DND-41 (cell line): ENCODE measurements at regions not wholly inside any gene's neighbourhood (a gene's known extent, or its start where the extent isn't known, plus 50 kb on each side); places are given as distances from the start of the nearest gene placed in this dataset.

Experiments used
- ATAC-seq: fragments of 200-7000 bp; cut with Tn5 transposase; 3 replicates; pipeline ENCODE4 v1.9.1; 2021; ENCODE audit warnings: low read depth; ENCODE audit not compliant: insufficient read depth
- DNase-seq: peaks from one replicate; pipeline ENCODE4 v3.0.0-alpha.2; 2020
- H2AFZ ChIP-seq: 2 replicates; pipeline ENCODE4 v1.6.0; 2012; ENCODE audit warnings: low read depth, low read length
- H3K27ac ChIP-seq: 2 replicates; pipeline ENCODE4 v1.5.1; 2012; ENCODE audit warnings: low read length, inconsistent platforms
- H3K27me3 ChIP-seq: fragments of 200-600 bp; sonication (generic); 2 replicates; pipeline ENCODE4 v1.6.0; 2012; ENCODE audit warnings: low read length, mild to moderate bottlenecking, inconsistent platforms; ENCODE audit not compliant: insufficient read depth, poor library complexity
- H3K36me3 ChIP-seq: 2 replicates; pipeline ENCODE4 v1.5.1; 2012; ENCODE audit warnings: low read length, inconsistent platforms; ENCODE audit not compliant: insufficient read depth
- H3K4me1 ChIP-seq: 2 replicates; pipeline ENCODE4 v1.5.1; 2012; ENCODE audit warnings: mild to moderate bottlenecking, low read length; ENCODE audit not compliant: insufficient read depth
- H3K4me2 ChIP-seq: 2 replicates; pipeline ENCODE4 v1.6.0; 2012; ENCODE audit warnings: mild to moderate bottlenecking, moderate library complexity, low read length, inconsistent platforms; ENCODE audit not compliant: insufficient read depth
- H3K4me3 ChIP-seq, 2 experiments: fragments of 200-600 bp in 1 of 2; shearing (Covaris generic) in 1 of 2; 2 replicates each; pipeline ENCODE4 v1.5.1; 2012 to 2016; ENCODE audit warnings: inconsistent platforms in 2 of 2, low read length in 2 of 2, mild to moderate bottlenecking in 2 of 2, low read depth in 1 of 2, moderate library complexity in 1 of 2
- H3K79me2 ChIP-seq: 2 replicates; pipeline ENCODE4 v1.6.0; 2012; ENCODE audit warnings: low read length, inconsistent platforms; ENCODE audit not compliant: insufficient read depth
- H3K9ac ChIP-seq: 2 replicates; pipeline ENCODE4 v1.6.0; 2012; ENCODE audit warnings: low read depth, mild to moderate bottlenecking, inconsistent platforms, low read length, moderate library complexity
- H3K9me3 ChIP-seq: 2 replicates; pipeline ENCODE4 v1.5.1; 2012; ENCODE audit warnings: low read length, moderate library complexity, mild to moderate bottlenecking, inconsistent platforms; ENCODE audit not compliant: insufficient read depth, severe bottlenecking
- H4K20me1 ChIP-seq: 2 replicates; pipeline ENCODE4 v1.6.0; 2012; ENCODE audit warnings: low read length; ENCODE audit not compliant: insufficient read depth
- EZH2 ChIP-seq: IDR thresholded peaks from 3 replicates; pipeline ENCODE4 v1.6.1; 2012; ENCODE audit warnings: borderline replicate concordance, low read depth, mild to moderate bottlenecking, moderate library complexity, low read length, inconsistent platforms; ENCODE audit not compliant: severe bottlenecking
- TF ChIP-seq, protein P1 (sequence below): IDR thresholded peaks from 2 replicates; pipeline ENCODE4 v1.5.1; 2012; ENCODE audit warnings: borderline replicate concordance, low read length, moderate library complexity, mild to moderate bottlenecking; ENCODE audit not compliant: poor library complexity, severe bottlenecking; ENCODE audit errors: extremely low read depth

DNA sequence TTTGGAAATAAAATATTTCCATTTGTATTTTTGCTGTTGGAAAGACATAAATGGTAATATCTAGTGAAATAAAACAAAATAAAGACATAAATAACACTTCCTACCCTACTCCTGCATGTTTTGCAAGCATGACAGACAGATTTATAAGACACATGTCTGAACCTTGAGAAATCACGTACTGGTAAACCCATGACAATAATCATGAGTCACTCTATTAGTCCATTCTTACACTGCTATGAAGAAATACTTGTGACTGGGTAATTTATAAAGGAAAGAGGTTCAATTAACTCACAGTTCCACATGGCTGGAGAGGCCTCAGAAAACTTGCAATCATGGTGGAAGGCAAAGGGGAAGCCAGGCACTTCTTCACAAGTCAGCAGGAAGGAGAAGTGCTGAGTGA lies 942.2 kb downstream of the REEP3 start:
- Histone ChIP-seq H2AFZ (no peak overlapping the region), H3K36me3 (no peaks in the 10 kb centered on the region), H3K9me3 (peaks cover 6% of the 10 kb centered on the region), H3K4me3 (no peak overlapping the region), H3K27me3 (no peaks in the 10 kb centered on the region), H3K79me2 (no peaks in the 10 kb centered on the region), H3K9ac (no peak overlapping the region), H3K4me1 (no peaks in the 10 kb centered on the region), H4K20me1 (no peaks in the 10 kb centered on the region), H3K4me2 (no peak overlapping the region), H3K27ac (no peak overlapping the region)
- TF ChIP-seq EZH2, result no peak
- TF ChIP-seq, protein P1, sequence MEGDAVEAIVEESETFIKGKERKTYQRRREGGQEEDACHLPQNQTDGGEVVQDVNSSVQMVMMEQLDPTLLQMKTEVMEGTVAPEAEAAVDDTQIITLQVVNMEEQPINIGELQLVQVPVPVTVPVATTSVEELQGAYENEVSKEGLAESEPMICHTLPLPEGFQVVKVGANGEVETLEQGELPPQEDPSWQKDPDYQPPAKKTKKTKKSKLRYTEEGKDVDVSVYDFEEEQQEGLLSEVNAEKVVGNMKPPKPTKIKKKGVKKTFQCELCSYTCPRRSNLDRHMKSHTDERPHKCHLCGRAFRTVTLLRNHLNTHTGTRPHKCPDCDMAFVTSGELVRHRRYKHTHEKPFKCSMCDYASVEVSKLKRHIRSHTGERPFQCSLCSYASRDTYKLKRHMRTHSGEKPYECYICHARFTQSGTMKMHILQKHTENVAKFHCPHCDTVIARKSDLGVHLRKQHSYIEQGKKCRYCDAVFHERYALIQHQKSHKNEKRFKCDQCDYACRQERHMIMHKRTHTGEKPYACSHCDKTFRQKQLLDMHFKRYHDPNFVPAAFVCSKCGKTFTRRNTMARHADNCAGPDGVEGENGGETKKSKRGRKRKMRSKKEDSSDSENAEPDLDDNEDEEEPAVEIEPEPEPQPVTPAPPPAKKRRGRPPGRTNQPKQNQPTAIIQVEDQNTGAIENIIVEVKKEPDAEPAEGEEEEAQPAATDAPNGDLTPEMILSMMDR, result no peak
- DNase-seq (no peak), ATAC-seq (no peak)

DNA sequence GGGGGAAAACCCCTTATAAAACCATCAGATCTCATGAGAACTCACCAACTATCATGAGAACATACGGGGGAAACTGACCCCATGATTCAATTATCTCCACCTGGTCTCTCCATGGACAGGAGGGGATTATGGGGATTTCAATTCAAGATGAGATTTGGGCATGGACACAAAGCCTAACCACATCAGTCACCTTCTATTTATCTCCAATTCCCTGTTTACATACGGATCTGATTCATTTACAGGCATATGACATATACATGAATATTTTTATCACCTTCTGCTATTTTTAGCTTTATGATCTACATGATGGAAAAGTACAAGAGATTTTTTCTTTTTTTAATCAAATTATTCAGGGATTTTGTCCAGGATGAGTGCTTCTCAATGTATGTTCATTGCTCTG lies 944.5 kb downstream of the REEP3 start:
- DNase-seq (no peak), ATAC-seq (no peak)
- Histone ChIP-seq H3K27me3 (no peaks in the 10 kb centered on the region), H3K9ac (no peak overlapping the region), H3K4me2 (no peak overlapping the region), H3K79me2 (no peaks in the 10 kb centered on the region), H3K9me3 (peaks cover 6% of the 10 kb centered on the region), H4K20me1 (no peaks in the 10 kb centered on the region), H3K4me3 (no peak overlapping the region), H3K36me3 (no peaks in the 10 kb centered on the region), H2AFZ (no peak overlapping the region), H3K27ac (no peak overlapping the region), H3K4me1 (no peaks in the 10 kb centered on the region)
- no peak for TF ChIP-seq EZH2
- TF ChIP-seq, protein P1, result no peak

DNA sequence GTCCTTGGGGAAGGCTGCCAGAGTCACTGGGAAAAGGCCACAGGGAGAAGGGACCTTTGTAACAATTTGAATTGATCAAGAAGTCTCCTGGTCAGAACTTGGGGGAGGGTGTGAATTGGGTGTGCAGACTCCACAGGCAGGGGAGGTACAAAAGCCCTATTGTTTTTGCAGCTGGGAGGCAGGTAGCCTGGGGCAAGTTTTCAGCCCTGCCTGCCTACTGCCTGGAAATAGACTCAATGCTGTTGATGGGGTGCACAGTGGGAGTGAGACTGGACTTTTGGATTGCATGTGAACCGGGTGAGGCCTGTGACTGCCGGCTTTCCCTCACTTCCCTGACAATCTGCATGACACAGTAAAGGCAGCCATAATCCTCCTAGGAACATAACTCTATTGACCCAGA lies 947.0 kb downstream of the REEP3 start:
- no peak for TF ChIP-seq EZH2
- TF ChIP-seq, protein P1, result no peak
- no peak for ATAC-seq
- Histone ChIP-seq H3K9me3 (peaks cover 6% of the 10 kb centered on the region), H3K4me2 (no peak overlapping the region), H3K27ac (no peak overlapping the region), H3K4me1 (no peaks in the 10 kb centered on the region), H4K20me1 (no peaks in the 10 kb centered on the region), H3K79me2 (no peaks in the 10 kb centered on the region), H3K9ac (no peak overlapping the region), H3K27me3 (no peaks in the 10 kb centered on the region), H3K4me3 (no peak overlapping the region), H3K36me3 (no peaks in the 10 kb centered on the region), H2AFZ (no peak overlapping the region)
- no peak for DNase-seq

DNA sequence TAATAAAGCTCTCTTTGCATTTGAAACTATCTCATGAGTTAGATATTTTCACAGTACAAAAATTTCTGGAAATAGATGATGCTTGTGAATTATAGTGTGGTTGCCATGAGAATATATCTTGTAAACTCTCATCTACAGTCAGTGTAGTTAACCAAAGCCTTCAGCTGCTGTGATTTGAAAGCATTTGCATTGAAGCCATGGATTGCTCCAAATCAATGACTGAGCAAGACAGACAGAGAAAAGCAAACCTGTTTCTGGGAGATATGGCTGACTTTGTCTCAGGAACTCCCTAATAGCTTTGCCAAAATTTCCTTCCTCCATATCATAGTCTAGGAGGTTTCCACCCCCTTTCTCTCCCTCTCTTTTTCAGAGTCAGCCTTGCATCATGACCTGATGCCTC lies 955.3 kb downstream of the REEP3 start:
- Histone ChIP-seq H4K20me1 (no peaks in the 10 kb centered on the region), H3K27ac (no peak overlapping the region), H3K4me3 (no peak overlapping the region), H3K9ac (no peak overlapping the region), H3K79me2 (no peaks in the 10 kb centered on the region), H3K36me3 (no peaks in the 10 kb centered on the region), H3K4me1 (no peaks in the 10 kb centered on the region), H3K4me2 (no peak overlapping the region), H3K9me3 (no peaks in the 10 kb centered on the region), H2AFZ (no peak overlapping the region), H3K27me3 (no peaks in the 10 kb centered on the region)
- TF ChIP-seq, protein P1, result no peak
- TF ChIP-seq EZH2, result no peak
- DNase-seq (no peak), ATAC-seq (no peak)
